ENCODE measurements at regions not wholly inside any gene's neighbourhood (a gene's known extent, or its start where the extent isn't known, plus 50 kb on each side); places are given as distances from the start of the nearest gene placed in this dataset.

DNA sequence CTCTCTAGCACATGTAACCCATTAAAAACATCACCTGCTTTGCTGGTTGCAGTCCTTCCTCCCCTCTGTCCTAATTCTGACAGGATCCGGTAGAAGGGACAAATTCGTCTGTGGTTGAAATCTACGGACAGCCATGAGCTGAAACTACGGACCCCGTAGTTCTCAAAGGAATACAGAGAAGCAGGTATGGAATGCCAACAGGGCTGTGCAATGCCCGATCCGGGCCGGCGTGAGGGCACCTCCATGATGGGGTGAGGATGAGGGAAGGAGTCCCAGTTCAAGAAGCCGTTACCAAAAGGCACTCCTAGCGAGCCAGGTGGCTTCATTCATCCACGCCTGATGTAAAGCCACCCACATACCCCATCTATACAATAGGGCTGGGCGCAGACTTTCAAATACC is 160.0 kb upstream of the NSMCE3 start:
- H3K4me3 ChIP-seq (ENCODE audit: control insufficient read depth in 2 of 3, extremely low read depth in 1 of 3, insufficient read depth in 2 of 3, low read depth in 1 of 3, low read length in 3 of 3): no peak overlapping the region
- no peak for DNase-seq (ENCODE audit: low read depth, low spot score)
- no peaks in the 10 kb centered on the region for H3K27me3 ChIP-seq (ENCODE audit: control insufficient read depth, extremely low read depth, insufficient read depth, low read length)
- no peaks in the 10 kb centered on the region for H3K9me3 ChIP-seq (ENCODE audit: control insufficient read depth, low read depth, low read length)
- no peak overlapping the region for H3K9ac ChIP-seq (ENCODE audit: control insufficient read depth, extremely low read depth, insufficient read depth, low read length)
- no peak for FAIRE-seq
- no peaks in the 10 kb centered on the region for H3K4me1 ChIP-seq (ENCODE audit: control insufficient read depth, extremely low read depth, insufficient read depth, low read length)
- no peak overlapping the region for H3K27ac ChIP-seq (ENCODE audit: control insufficient read depth, insufficient read depth, low read length)
- TF ChIP-seq, protein P1, sequence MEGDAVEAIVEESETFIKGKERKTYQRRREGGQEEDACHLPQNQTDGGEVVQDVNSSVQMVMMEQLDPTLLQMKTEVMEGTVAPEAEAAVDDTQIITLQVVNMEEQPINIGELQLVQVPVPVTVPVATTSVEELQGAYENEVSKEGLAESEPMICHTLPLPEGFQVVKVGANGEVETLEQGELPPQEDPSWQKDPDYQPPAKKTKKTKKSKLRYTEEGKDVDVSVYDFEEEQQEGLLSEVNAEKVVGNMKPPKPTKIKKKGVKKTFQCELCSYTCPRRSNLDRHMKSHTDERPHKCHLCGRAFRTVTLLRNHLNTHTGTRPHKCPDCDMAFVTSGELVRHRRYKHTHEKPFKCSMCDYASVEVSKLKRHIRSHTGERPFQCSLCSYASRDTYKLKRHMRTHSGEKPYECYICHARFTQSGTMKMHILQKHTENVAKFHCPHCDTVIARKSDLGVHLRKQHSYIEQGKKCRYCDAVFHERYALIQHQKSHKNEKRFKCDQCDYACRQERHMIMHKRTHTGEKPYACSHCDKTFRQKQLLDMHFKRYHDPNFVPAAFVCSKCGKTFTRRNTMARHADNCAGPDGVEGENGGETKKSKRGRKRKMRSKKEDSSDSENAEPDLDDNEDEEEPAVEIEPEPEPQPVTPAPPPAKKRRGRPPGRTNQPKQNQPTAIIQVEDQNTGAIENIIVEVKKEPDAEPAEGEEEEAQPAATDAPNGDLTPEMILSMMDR (optimal IDR thresholded peaks at IDR 0.05 in 1 of 3, IDR thresholded peaks at IDR 0.05 in 1 of 3, conservative IDR thresholded peaks at IDR 0.05 in 1 of 3; ENCODE audit: extremely low read depth in 1 of 3, insufficient read depth in 2 of 3, low read length in 3 of 3): no peak
- TF ChIP-seq EZH2 (IDR thresholded peaks at IDR 0.05; ENCODE audit: low read length): no peak
- no peak overlapping the region for H3K4me2 ChIP-seq (ENCODE audit: control insufficient read depth, extremely low read depth, insufficient read depth, low read depth, low read length)
- no peaks in the 10 kb centered on the region for H3K79me2 ChIP-seq (ENCODE audit: control insufficient read depth, insufficient read depth, low read length)
- no peaks in the 10 kb centered on the region for H4K20me1 ChIP-seq (ENCODE audit: control insufficient read depth, extremely low read depth, insufficient read depth, low read length)
- no peaks in the 10 kb centered on the region for H3K36me3 ChIP-seq (ENCODE audit: control insufficient read depth in 2 of 2, extremely low read depth in 1 of 2, insufficient read depth in 2 of 2, low read length in 2 of 2)
- H3K9me1 ChIP-seq (ENCODE audit: control insufficient read depth, extremely low read depth, insufficient read depth, low read length): no peaks in the 10 kb centered on the region
- no peak overlapping the region for H2AFZ ChIP-seq (ENCODE audit: control insufficient read depth, low read length)
- dilution Hi-C loops (cut with MboI; ENCODE audit: extremely low pct_ligation_motif_present, low sequenced_read_pairs): no loop called here

DNA sequence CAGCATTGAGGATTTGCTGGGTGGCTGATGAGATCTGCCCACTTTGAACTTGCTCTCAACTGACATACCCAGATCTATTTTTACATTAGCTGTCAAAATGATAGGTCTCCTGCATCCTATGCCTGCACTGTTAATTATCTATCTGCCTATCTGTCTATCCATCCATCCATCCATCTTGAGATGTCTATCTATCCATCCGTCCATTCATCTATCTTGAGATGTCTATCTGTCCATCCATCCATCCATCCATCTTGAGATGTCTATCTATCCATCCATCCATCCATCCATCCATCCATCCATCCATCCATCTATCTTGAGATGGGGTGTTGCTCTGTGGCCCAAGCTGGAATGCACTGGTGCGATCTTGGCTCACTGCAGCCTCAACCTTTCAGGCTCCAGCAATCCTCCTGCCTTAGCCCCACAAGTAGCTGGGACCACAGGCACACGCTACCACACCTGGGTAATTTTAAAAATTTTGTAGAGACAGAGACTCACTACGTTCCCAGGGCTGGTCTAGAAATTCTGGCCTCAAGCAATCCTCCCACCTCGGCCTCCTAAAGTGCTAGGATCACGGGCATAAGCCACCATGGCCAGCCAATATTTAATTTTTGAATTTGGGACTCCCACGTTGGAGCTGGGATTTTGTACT is 159.4 kb upstream of the NSMCE3 start:
- Histone ChIP-seq H3K9ac (ENCODE audit: control insufficient read depth, extremely low read depth, insufficient read depth, low read length) (no peak overlapping the region), H3K4me3 (ENCODE audit: control insufficient read depth in 2 of 3, extremely low read depth in 1 of 3, insufficient read depth in 2 of 3, low read depth in 1 of 3, low read length in 3 of 3) (no peak overlapping the region), H4K20me1 (ENCODE audit: control insufficient read depth, extremely low read depth, insufficient read depth, low read length) (no peaks in the 10 kb centered on the region), H3K79me2 (ENCODE audit: control insufficient read depth, insufficient read depth, low read length) (no peaks in the 10 kb centered on the region), H3K9me1 (ENCODE audit: control insufficient read depth, extremely low read depth, insufficient read depth, low read length) (no peaks in the 10 kb centered on the region), H3K27me3 (ENCODE audit: control insufficient read depth, extremely low read depth, insufficient read depth, low read length) (no peaks in the 10 kb centered on the region), H3K4me1 (ENCODE audit: control insufficient read depth, extremely low read depth, insufficient read depth, low read length) (no peaks in the 10 kb centered on the region), H3K4me2 (ENCODE audit: control insufficient read depth, extremely low read depth, insufficient read depth, low read depth, low read length) (no peak overlapping the region), H3K27ac (ENCODE audit: control insufficient read depth, insufficient read depth, low read length) (no peak overlapping the region), H2AFZ (ENCODE audit: control insufficient read depth, low read length) (no peak overlapping the region), H3K36me3 (ENCODE audit: control insufficient read depth in 2 of 2, extremely low read depth in 1 of 2, insufficient read depth in 2 of 2, low read length in 2 of 2) (no peaks in the 10 kb centered on the region), H3K9me3 (ENCODE audit: control insufficient read depth, low read depth, low read length) (no peaks in the 10 kb centered on the region)
- dilution Hi-C loops (cut with MboI; ENCODE audit: extremely low pct_ligation_motif_present, low sequenced_read_pairs): no loop called here
- FAIRE-seq (no peak), DNase-seq (ENCODE audit: low read depth, low spot score) (no peak)
- TF ChIP-seq, protein P1 (optimal IDR thresholded peaks at IDR 0.05 in 1 of 3, IDR thresholded peaks at IDR 0.05 in 1 of 3, conservative IDR thresholded peaks at IDR 0.05 in 1 of 3; ENCODE audit: extremely low read depth in 1 of 3, insufficient read depth in 2 of 3, low read length in 3 of 3): no peak
- TF ChIP-seq EZH2 (IDR thresholded peaks at IDR 0.05; ENCODE audit: low read length): no peak
